Panc1 (cell line): ENCODE measurements at regions not wholly inside any gene's neighbourhood (a gene's known extent, or its start where the extent isn't known, plus 50 kb on each side); places are given as distances from the start of the nearest gene placed in this dataset.
"Not testable (repeated sequence)": the region's sequence is repeated elsewhere in the genome, so short reads cannot be mapped to it uniquely, and the experiment has no call there.

ENCODE experiments used
- ATAC-seq: fragments of 200-7000 bp; cut with Tn5 transposase; 2 replicates; pipeline ENCODE4 v1.9.1; 2020; ENCODE audit warnings: mild to moderate bottlenecking, moderate library complexity
- BruUV-seq: library from RNA; stranded (reverse); fragments of 400-500 nt; replicated peaks from 2 replicates; lab custom pipeline; 2021; lab: Mats Ljungman, UMichigan
- CTCF ChIA-PET: fragments of 300-600 bp; sonication (Branson Sonifier 250); formaldehyde crosslinking; loops from one replicate; lab custom pipeline; 2022; ENCODE audit warnings: antibody characterized with exemption; lab: Charles Lee
- POLR2A ChIA-PET: fragments of 300-600 bp; sonication (Branson Sonifier 250); formaldehyde crosslinking; loops from one replicate; lab custom pipeline; 2022; ENCODE audit warnings: antibody characterized with exemption; lab: Charles Lee
- DNase-seq: peaks from one replicate; pipeline ENCODE4 v3.0.0-alpha.2; 2010; ENCODE audit warnings: low read depth, low spot score
- H3K27ac ChIP-seq: 2 replicates; pipeline ENCODE4 v1.5.1; 2011; ENCODE audit warnings: mild to moderate bottlenecking, low read length, inconsistent platforms
- H3K27me3 ChIP-seq: fragments of 200-500 bp; sonication (Bioruptor generic); 2 replicates; pipeline ENCODE4 v1.6.0; 2014; ENCODE audit warnings: low read length, inconsistent platforms; ENCODE audit not compliant: control insufficient read depth, insufficient read depth
- H3K36me3 ChIP-seq: fragments of 200-500 bp; sonication (Bioruptor generic); 2 replicates; pipeline ENCODE4 v1.5.1; 2014; ENCODE audit warnings: inconsistent platforms, mild to moderate bottlenecking, low read length, moderate library complexity; ENCODE audit not compliant: control insufficient read depth, insufficient read depth
- H3K4me1 ChIP-seq: 2 replicates; pipeline ENCODE4 v1.5.1; 2011; ENCODE audit warnings: inconsistent platforms, mild to moderate bottlenecking, low read length, moderate library complexity; ENCODE audit not compliant: control insufficient read depth, insufficient read depth
- H3K4me3 ChIP-seq, 2 experiments: 2 replicates each; pipeline ENCODE4 v1.5.1; 2011 to 2012; ENCODE audit warnings: low read depth in 2 of 2, low read length in 2 of 2, mild to moderate bottlenecking in 2 of 2, inconsistent platforms in 1 of 2, moderate library complexity in 1 of 2
- H3K9me3 ChIP-seq: fragments of 200-500 bp; sonication (Bioruptor generic); 2 replicates; pipeline ENCODE4 v1.5.1; 2014; ENCODE audit warnings: low read depth, mild to moderate bottlenecking, inconsistent platforms, low read length, moderate library complexity; ENCODE audit not compliant: control insufficient read depth, insufficient read depth
- POLR2AphosphoS5 ChIP-seq: IDR thresholded peaks from 2 replicates; pipeline ENCODE4 v1.6.1; 2012; ENCODE audit warnings: mild to moderate bottlenecking, low read depth, low read length, moderate library complexity
- SIN3A ChIP-seq: IDR thresholded peaks from 2 replicates; pipeline ENCODE4 v1.6.1; 2012; ENCODE audit warnings: low read depth, mild to moderate bottlenecking, low read length, moderate library complexity, borderline replicate concordance; ENCODE audit not compliant: insufficient read depth
- TCF7L2 ChIP-seq: IDR thresholded peaks from 2 replicates; pipeline ENCODE4 v1.6.1; 2011; ENCODE audit warnings: mild to moderate bottlenecking, low read depth, low read length, inconsistent platforms
- in situ Hi-C: cut with HindIII; loops from 2 replicates; pipeline ENCODE4 v1.10.0; 2016; ENCODE audit warnings: low sequenced_read_pairs, low pct_unique_long_range_greater_than_20kb
- intact Hi-C: fragments of 100-400 bp; cut with micrococcal nuclease; formaldehyde crosslinking; loops from one replicate; pipeline ENCODE4 v1.10.0; 2022; ENCODE audit not compliant: unreplicated experiment
- TF ChIP-seq, protein P1 (sequence below), 2 experiments: IDR thresholded peaks; 2 replicates each; pipeline ENCODE4 v1.6.1; 2011 to 2012; ENCODE audit warnings: low read depth in 2 of 2, control low read depth in 1 of 2, low read length in 1 of 2, mild to moderate bottlenecking in 1 of 2, moderate library complexity in 1 of 2; ENCODE audit not compliant: insufficient read depth in 1 of 2
- TF ChIP-seq, protein P2 (sequence below): fragments of 450-650 bp; IDR thresholded peaks from 2 replicates; pipeline ENCODE4 v1.5.1; 2017; ENCODE audit warnings: mild to moderate bottlenecking

DNA sequence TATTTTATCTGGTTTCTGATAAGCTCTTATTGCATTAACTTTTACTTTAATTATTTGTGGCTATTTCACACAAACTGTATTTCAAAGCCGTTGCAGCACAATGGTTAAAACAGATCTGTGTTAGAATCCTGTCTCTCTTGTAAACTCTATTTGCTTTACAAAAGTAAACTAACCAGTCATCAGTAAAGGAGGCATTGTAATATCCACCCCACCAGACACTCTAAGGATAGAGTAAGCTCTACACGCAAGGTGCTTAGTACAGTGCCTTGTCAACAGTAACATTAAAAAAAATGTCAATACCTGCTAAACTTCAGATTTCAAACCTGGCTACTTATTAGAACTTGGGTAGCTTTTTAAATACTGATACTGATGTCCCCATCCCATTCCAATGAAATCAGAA, 228.4 kb downstream of the RCHY1 start:
- ATAC-seq = no peak
- no peak for DNase-seq
- intact Hi-C loops (no loop called here), in situ Hi-C loops (no loop called here)
- Histone ChIP-seq H3K36me3 (no peaks in the 10 kb centered on the region), H3K27me3 (no peaks in the 10 kb centered on the region), H3K9me3 (no peaks in the 10 kb centered on the region), H3K27ac (no peak overlapping the region), H3K4me1 (no peaks in the 10 kb centered on the region), H3K4me3 (no peak overlapping the region)
- POLR2A ChIA-PET = no interaction called here
- BruUV-seq = no TSS peak
- CTCF ChIA-PET = no interaction called here
- TF ChIP-seq, protein P1, sequence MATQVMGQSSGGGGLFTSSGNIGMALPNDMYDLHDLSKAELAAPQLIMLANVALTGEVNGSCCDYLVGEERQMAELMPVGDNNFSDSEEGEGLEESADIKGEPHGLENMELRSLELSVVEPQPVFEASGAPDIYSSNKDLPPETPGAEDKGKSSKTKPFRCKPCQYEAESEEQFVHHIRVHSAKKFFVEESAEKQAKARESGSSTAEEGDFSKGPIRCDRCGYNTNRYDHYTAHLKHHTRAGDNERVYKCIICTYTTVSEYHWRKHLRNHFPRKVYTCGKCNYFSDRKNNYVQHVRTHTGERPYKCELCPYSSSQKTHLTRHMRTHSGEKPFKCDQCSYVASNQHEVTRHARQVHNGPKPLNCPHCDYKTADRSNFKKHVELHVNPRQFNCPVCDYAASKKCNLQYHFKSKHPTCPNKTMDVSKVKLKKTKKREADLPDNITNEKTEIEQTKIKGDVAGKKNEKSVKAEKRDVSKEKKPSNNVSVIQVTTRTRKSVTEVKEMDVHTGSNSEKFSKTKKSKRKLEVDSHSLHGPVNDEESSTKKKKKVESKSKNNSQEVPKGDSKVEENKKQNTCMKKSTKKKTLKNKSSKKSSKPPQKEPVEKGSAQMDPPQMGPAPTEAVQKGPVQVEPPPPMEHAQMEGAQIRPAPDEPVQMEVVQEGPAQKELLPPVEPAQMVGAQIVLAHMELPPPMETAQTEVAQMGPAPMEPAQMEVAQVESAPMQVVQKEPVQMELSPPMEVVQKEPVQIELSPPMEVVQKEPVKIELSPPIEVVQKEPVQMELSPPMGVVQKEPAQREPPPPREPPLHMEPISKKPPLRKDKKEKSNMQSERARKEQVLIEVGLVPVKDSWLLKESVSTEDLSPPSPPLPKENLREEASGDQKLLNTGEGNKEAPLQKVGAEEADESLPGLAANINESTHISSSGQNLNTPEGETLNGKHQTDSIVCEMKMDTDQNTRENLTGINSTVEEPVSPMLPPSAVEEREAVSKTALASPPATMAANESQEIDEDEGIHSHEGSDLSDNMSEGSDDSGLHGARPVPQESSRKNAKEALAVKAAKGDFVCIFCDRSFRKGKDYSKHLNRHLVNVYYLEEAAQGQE (IDR thresholded peaks at IDR 0.05; ENCODE audit: insufficient read depth in 1 of 2, low read depth in 2 of 2, low read length in 1 of 2) = no peak
- TF ChIP-seq TCF7L2 = no peak

DNA sequence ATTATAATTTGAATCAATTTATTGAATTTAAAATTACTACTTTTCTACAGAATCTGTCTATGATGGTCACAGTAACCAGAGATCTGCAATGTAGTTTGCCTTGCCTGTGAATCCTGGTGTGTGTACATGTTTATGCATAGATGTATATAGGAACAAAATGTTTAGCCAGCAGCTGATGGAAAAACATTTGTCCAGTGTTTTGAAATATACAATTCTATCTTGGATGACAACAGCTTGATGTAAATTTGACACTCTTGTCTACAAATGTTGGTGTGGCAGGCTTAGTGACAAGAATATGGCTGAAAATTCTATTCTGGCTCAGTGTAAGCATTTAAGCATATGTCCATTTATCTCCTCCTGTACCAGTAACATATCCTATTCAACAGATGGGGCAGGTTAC, 229.4 kb downstream of the RCHY1 start:
- CTCF ChIA-PET = no interaction called here
- no TSS peak for BruUV-seq
- intact Hi-C loops = no loop called here

GRCh38 chr4:75280461-75280860, 233.7 kb downstream of the RCHY1 start:
- ATAC-seq, H3K4me3 ChIP-seq, BruUV-seq, CTCF ChIA-PET, H3K4me1 ChIP-seq, in situ Hi-C loops, H3K27ac ChIP-seq, H3K27me3 ChIP-seq, intact Hi-C loops, DNase-seq, H3K36me3 ChIP-seq, POLR2A ChIA-PET, H3K9me3 ChIP-seq: not testable (repeated sequence)

More for the DNA sequence above, 229.4 kb downstream of the RCHY1 start:
- Histone ChIP-seq H3K27ac (no peak overlapping the region), H3K9me3 (no peaks in the 10 kb centered on the region), H3K4me1 (no peaks in the 10 kb centered on the region), H3K27me3 (no peaks in the 10 kb centered on the region), H3K36me3 (no peaks in the 10 kb centered on the region), H3K4me3 (no peak overlapping the region)
- no peak for TF ChIP-seq TCF7L2
- TF ChIP-seq, protein P1 (IDR thresholded peaks at IDR 0.05; ENCODE audit: insufficient read depth in 1 of 2, low read depth in 2 of 2, low read length in 1 of 2) = no peak
- no peak for TF ChIP-seq POLR2AphosphoS5
- TF ChIP-seq, protein P2, sequence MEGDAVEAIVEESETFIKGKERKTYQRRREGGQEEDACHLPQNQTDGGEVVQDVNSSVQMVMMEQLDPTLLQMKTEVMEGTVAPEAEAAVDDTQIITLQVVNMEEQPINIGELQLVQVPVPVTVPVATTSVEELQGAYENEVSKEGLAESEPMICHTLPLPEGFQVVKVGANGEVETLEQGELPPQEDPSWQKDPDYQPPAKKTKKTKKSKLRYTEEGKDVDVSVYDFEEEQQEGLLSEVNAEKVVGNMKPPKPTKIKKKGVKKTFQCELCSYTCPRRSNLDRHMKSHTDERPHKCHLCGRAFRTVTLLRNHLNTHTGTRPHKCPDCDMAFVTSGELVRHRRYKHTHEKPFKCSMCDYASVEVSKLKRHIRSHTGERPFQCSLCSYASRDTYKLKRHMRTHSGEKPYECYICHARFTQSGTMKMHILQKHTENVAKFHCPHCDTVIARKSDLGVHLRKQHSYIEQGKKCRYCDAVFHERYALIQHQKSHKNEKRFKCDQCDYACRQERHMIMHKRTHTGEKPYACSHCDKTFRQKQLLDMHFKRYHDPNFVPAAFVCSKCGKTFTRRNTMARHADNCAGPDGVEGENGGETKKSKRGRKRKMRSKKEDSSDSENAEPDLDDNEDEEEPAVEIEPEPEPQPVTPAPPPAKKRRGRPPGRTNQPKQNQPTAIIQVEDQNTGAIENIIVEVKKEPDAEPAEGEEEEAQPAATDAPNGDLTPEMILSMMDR = no peak
- TF ChIP-seq SIN3A = no peak
- in situ Hi-C loops = no loop called here
- DNase-seq (no peak), ATAC-seq (no peak)
- POLR2A ChIA-PET = no interaction called here
